ENCODE measurements at regions not wholly inside any gene's neighbourhood (a gene's known extent, or its start where the extent isn't known, plus 50 kb on each side); places are given as distances from the start of the nearest gene placed in this dataset.

GRCh38 chrX:125378205-125378604, 58.5 kb downstream of the TEX13C start:
- CTCF ChIA-PET, result no interaction called here
- Mint-ChIP-seq H3K9me3 (no peaks in the 10 kb centered on the region), H3K4me1 (no peaks in the 10 kb centered on the region), H3K4me3 (no peak overlapping the region), H3K36me3 (ENCODE audit: low read depth) (no peaks in the 10 kb centered on the region), H3K27me3 (no peaks in the 10 kb centered on the region), H3K27ac (no peak overlapping the region)
- no peak for DNase-seq
- POLR2A ChIA-PET, result no interaction called here

DNA sequence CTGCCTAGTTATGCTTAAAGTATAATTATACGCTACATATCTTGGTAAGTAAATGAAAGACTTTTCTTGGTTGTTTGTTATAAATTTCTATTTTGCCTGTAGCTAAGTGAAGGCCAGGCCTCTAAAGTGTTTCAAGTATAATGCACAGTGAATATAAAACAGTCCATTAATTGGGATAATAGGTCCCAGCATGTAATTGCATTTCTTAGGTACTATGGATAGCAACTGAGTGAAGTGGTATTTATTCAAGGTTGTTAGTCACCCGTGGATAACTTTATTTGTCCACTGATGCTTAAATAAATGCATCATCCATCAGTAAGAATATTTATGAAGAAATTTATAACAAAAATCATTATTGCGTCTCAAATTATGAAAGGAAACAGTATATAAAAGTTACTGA, 59.1 kb downstream of the TEX13C start:
- ChIA-PET POLR2A (no interaction called here), CTCF (no interaction called here)
- H3K4me3 Mint-ChIP-seq, result no peak overlapping the region
- H3K27me3 Mint-ChIP-seq, result no peaks in the 10 kb centered on the region
- H3K36me3 Mint-ChIP-seq (ENCODE audit: low read depth), result no peaks in the 10 kb centered on the region
- no peak for DNase-seq
- H3K4me1 Mint-ChIP-seq, result no peaks in the 10 kb centered on the region
- no peaks in the 10 kb centered on the region for H3K9me3 Mint-ChIP-seq
- no peak overlapping the region for H3K27ac Mint-ChIP-seq

DNA sequence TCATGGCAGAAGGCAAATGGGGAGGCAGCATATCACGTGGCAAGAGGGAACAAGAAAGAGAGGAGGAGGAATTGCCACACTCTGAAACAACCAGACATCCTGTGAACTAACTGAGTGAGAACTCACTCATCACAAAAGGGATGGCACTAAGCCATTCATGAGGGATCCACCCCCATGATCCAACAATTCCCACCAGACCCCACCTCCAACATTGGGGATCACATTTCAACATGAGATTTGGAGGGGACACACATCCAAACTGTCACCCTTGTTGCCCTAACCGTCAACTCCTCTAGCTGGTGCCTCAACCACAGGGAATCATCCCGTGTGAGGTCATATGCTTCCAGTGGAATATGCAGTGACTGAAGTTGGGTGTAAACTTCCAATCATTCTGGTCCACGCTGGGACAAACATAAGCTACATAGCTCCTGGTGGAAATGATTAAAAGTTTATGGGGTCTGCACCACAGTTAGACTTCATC, 62.5 kb downstream of the TEX13C start:
- H3K9me3 Mint-ChIP-seq, result no peaks in the 10 kb centered on the region
- ChIA-PET POLR2A (no interaction called here), CTCF (no interaction called here)
- no peaks in the 10 kb centered on the region for H3K4me1 Mint-ChIP-seq
- no peaks in the 10 kb centered on the region for H3K36me3 Mint-ChIP-seq (ENCODE audit: low read depth)
- no peak overlapping the region for H3K4me3 Mint-ChIP-seq
- DNase-seq, result no peak
- H3K27me3 Mint-ChIP-seq, result no peaks in the 10 kb centered on the region
- H3K27ac Mint-ChIP-seq, result no peak overlapping the region

- ChIA-PET POLR2A (no interaction called here), CTCF (no interaction called here)
- no peak overlapping the region for H3K4me3 Mint-ChIP-seq
- no peaks in the 10 kb centered on the region for H3K36me3 Mint-ChIP-seq (ENCODE audit: low read depth)
- no peak for DNase-seq
- H3K27me3 Mint-ChIP-seq, result no peaks in the 10 kb centered on the region
- H3K9me3 Mint-ChIP-seq, result no peaks in the 10 kb centered on the region
- H3K27ac Mint-ChIP-seq, result no peak overlapping the region
- no peaks in the 10 kb centered on the region for H3K4me1 Mint-ChIP-seq
Measured at GRCh38 chrX:125382889-125383288, 63.2 kb downstream of the TEX13C start.

DNA sequence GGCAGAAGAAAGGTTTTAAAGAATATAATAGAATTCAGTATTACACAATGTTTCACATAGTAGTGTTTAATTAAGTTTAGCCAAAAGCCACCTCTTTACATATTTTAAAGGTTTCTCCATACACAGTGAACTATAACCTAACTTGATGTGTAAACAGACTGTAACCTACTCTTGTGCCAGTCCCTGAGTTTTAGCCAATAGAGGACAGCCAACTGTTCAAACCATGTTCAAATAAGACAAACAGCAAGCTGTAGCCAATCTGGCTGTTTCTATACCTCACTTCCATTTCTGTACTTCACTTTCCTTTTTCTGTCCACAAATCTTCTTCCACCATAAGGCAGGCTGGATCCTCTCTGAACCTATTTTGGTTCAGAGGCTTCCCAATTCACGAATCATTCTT, 65.2 kb downstream of the TEX13C start:
- Mint-ChIP-seq H3K36me3 (ENCODE audit: low read depth) (no peaks in the 10 kb centered on the region), H3K4me3 (no peak overlapping the region), H3K9me3 (no peaks in the 10 kb centered on the region), H3K27ac (no peak overlapping the region), H3K27me3 (no peaks in the 10 kb centered on the region), H3K4me1 (no peaks in the 10 kb centered on the region)
- ChIA-PET POLR2A (no interaction called here), CTCF (no interaction called here)
- DNase-seq, result no peak

DNA sequence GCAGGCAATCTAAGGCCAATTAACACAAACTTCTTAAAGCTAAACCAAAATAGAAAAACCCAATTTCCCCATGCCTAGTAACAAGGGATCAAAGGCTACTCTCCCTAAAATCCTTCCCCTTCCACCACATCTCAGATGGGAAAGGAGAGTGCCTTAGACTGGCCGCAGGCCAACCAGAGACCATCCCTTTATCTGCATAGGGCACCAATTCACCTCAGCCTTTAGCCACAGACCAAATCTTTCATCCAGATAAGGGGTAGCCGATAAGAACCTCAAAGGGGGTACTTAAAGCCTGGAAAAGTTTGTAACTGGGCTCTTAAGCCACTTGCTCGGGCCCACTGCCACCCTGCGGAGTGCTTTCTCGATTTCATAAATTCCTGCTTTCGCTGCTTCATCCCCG, 68.3 kb downstream of the TEX13C start:
- Mint-ChIP-seq H3K4me1 (no peaks in the 10 kb centered on the region), H3K36me3 (ENCODE audit: low read depth) (no peaks in the 10 kb centered on the region), H3K9me3 (no peaks in the 10 kb centered on the region), H3K4me3 (no peak overlapping the region), H3K27me3 (no peaks in the 10 kb centered on the region), H3K27ac (no peak overlapping the region)
- ChIA-PET POLR2A (no interaction called here), CTCF (no interaction called here)
- DNase-seq, result no peak

GRCh38 chrX:125394449-125394848, 74.8 kb downstream of the TEX13C start:
- Mint-ChIP-seq H3K4me1 (no peaks in the 10 kb centered on the region), H3K4me3 (no peak overlapping the region), H3K36me3 (ENCODE audit: low read depth) (no peaks in the 10 kb centered on the region), H3K27me3 (no peaks in the 10 kb centered on the region), H3K9me3 (no peaks in the 10 kb centered on the region), H3K27ac (no peak overlapping the region)
- ChIA-PET CTCF (no interaction called here), POLR2A (no interaction called here)
- no peak for DNase-seq

- ChIA-PET POLR2A (no interaction called here), CTCF (no interaction called here)
- Mint-ChIP-seq H3K36me3 (ENCODE audit: low read depth) (no peaks in the 10 kb centered on the region), H3K27ac (no peak overlapping the region), H3K4me1 (no peaks in the 10 kb centered on the region), H3K27me3 (no peaks in the 10 kb centered on the region), H3K4me3 (no peak overlapping the region), H3K9me3 (no peaks in the 10 kb centered on the region)
- DNase-seq, result no peak
Measured at GRCh38 chrX:125395626-125396025, 76.0 kb downstream of the TEX13C start.

DNA sequence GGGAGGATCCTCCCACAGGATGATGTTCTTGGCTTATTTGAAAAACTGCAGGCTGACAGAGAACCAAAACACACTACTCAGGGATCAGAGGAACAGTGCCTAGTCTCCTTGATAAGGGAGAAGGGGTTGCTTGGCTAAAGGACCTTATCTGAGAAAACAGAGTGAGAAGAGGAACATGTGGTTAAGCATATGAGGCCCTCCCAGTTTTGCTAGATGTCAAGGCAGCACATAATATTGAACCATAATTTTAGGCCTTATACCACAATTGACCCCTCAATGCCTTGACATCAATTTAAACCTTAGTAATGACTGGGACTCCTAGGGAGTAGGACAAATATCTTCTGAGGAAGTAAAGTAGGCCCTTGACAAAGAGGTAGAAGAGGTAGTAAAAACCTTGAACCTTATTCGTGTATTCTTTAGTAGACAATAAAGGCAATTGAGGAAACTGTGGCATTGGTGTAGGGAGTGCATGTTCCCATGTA, 79.3 kb downstream of the TEX13C start:
- POLR2A ChIA-PET, result no interaction called here
- Mint-ChIP-seq H3K4me3 (no peak overlapping the region), H3K4me1 (no peaks in the 10 kb centered on the region), H3K36me3 (ENCODE audit: low read depth) (no peaks in the 10 kb centered on the region), H3K27me3 (no peaks in the 10 kb centered on the region), H3K27ac (no peak overlapping the region), H3K9me3 (no peaks in the 10 kb centered on the region)
- CTCF ChIA-PET, result no interaction called here
- DNase-seq, result no peak

DNA sequence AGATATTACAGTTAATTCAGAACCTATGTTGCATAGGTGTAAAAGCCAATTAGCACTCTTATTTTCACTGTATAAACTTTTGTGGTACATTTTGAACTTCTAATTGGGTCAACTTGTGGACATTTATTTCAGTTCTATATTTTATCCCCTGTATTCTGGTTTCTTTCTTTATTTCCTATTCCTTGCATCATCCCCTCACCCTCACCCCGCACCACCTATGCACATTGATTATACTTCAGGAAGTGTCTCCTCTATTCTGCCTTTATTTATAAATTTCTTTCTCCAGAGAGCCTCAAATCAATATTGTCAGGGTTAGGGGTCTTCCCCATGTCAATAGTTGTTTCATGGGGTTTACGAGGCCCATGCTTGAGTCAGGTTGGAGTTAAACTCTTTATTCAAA, 83.1 kb downstream of the TEX13C start:
- Mint-ChIP-seq H3K27me3 (no peaks in the 10 kb centered on the region), H3K4me3 (no peak overlapping the region), H3K36me3 (ENCODE audit: low read depth) (no peaks in the 10 kb centered on the region), H3K9me3 (no peaks in the 10 kb centered on the region), H3K27ac (no peak overlapping the region), H3K4me1 (no peaks in the 10 kb centered on the region)
- DNase-seq, result no peak
- POLR2A ChIA-PET, result no interaction called here
- CTCF ChIA-PET, result no interaction called here

- Mint-ChIP-seq H3K4me3 (no peak overlapping the region), H3K9me3 (no peaks in the 10 kb centered on the region), H3K27me3 (no peaks in the 10 kb centered on the region), H3K4me1 (no peaks in the 10 kb centered on the region), H3K36me3 (ENCODE audit: low read depth) (no peaks in the 10 kb centered on the region), H3K27ac (no peak overlapping the region)
- ChIA-PET POLR2A (no interaction called here), CTCF (no interaction called here)
- no peak for DNase-seq
Measured at GRCh38 chrX:125404667-125405160, 85.0 kb downstream of the TEX13C start.

GRCh38 chrX:125405339-125405738, 85.7 kb downstream of the TEX13C start:
- ChIA-PET POLR2A (no interaction called here), CTCF (no interaction called here)
- Mint-ChIP-seq H3K27ac (no peak overlapping the region), H3K27me3 (no peaks in the 10 kb centered on the region), H3K4me3 (no peak overlapping the region), H3K4me1 (no peaks in the 10 kb centered on the region), H3K9me3 (no peaks in the 10 kb centered on the region), H3K36me3 (ENCODE audit: low read depth) (no peaks in the 10 kb centered on the region)
- DNase-seq, result no peak

DNA sequence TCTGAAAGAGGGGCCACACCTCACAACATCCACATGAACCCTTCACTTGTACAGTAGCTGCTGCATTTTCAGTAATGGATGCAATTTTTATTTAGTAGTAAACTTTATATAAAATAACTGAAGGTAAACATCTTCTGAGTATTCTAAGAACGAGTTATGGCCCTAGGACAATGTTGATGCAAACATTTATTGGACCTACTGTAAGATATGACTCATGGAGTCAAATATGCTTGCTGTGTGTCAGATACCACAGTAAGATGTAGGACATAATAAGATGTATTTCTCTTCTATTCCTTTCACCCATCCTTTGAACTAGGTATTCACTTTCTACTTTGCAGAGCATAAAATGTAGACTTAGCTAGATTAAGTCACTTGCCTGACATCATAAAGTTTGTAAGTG, 87.6 kb downstream of the TEX13C start:
- no peak for DNase-seq
- POLR2A ChIA-PET, result no interaction called here
- CTCF ChIA-PET, result no interaction called here

GRCh38 chrX:125420809-125421208, 101.1 kb downstream of the TEX13C start:
- Mint-ChIP-seq H3K9me3 (no peaks in the 10 kb centered on the region), H3K36me3 (ENCODE audit: low read depth) (no peaks in the 10 kb centered on the region), H3K4me3 (no peak overlapping the region), H3K27me3 (no peaks in the 10 kb centered on the region), H3K27ac (no peak overlapping the region), H3K4me1 (no peaks in the 10 kb centered on the region)
- no peak for DNase-seq
- CTCF ChIA-PET, result no interaction called here
- POLR2A ChIA-PET, result no interaction called here

More for the DNA sequence above, 87.6 kb downstream of the TEX13C start:
- Mint-ChIP-seq H3K27ac (no peak overlapping the region), H3K4me3 (no peak overlapping the region), H3K4me1 (no peaks in the 10 kb centered on the region), H3K36me3 (ENCODE audit: low read depth) (no peaks in the 10 kb centered on the region), H3K27me3 (no peaks in the 10 kb centered on the region), H3K9me3 (no peaks in the 10 kb centered on the region)

GRCh38 chrX:125422986-125423385, 103.3 kb downstream of the TEX13C start:
- POLR2A ChIA-PET, result no interaction called here
- Mint-ChIP-seq H3K4me1 (no peaks in the 10 kb centered on the region), H3K27ac (no peak overlapping the region), H3K4me3 (no peak overlapping the region), H3K27me3 (no peaks in the 10 kb centered on the region), H3K9me3 (no peaks in the 10 kb centered on the region), H3K36me3 (ENCODE audit: low read depth) (no peaks in the 10 kb centered on the region)
- CTCF ChIA-PET, result no interaction called here
- no peak for DNase-seq
